GM23248 (cell line): ENCODE measurements at regions not wholly inside any gene's neighbourhood (a gene's known extent, or its start where the extent isn't known, plus 50 kb on each side); places are given as distances from the start of the nearest gene placed in this dataset.

ENCODE experiments used
- EZH2 ChIP-seq: fragments of 200-600 bp; sonication (generic); IDR thresholded peaks from 2 replicates; pipeline ENCODE4 v1.6.1; 2018; ENCODE audit warnings: antibody characterized with exemption, mild to moderate bottlenecking; ENCODE audit not compliant: insufficient read depth, poor library complexity, severe bottlenecking
- EZH2phosphoT487 ChIP-seq: fragments of 200-600 bp; sonication (generic); IDR thresholded peaks from 2 replicates; pipeline ENCODE4 v1.6.1; 2018; ENCODE audit warnings: antibody characterized with exemption, moderate library complexity, mild to moderate bottlenecking, low read depth; ENCODE audit not compliant: insufficient read depth

GRCh38 chr7:47681249-47681810, 99.4 kb upstream of the TNS3 start:
- TF ChIP-seq EZH2phosphoT487 (no peak), EZH2 (no peak)
